Effector memory CD4-positive, alpha-beta T cell (primary cell): ENCODE measurements at regions not wholly inside any gene's neighbourhood (a gene's known extent, or its start where the extent isn't known, plus 50 kb on each side); places are given as distances from the start of the nearest gene placed in this dataset.

Source experiments
- DNase-seq, 3 donors: peaks; one replicate each; pipeline ENCODE4 v3.0.0-alpha.2; 2020
- H3K27ac ChIP-seq: 2 replicates; pipeline ENCODE4 v1.7.0; 2013; ENCODE audit warnings: mild to moderate bottlenecking, low read length, moderate library complexity; ENCODE audit not compliant: insufficient read depth, poor library complexity, severe bottlenecking
- H3K27me3 ChIP-seq: replicated peaks from 2 replicates; pipeline ENCODE4 v1.7.0; 2013; ENCODE audit warnings: mild to moderate bottlenecking, low read length; ENCODE audit not compliant: insufficient read depth, control insufficient read depth, poor library complexity, severe bottlenecking
- H3K36me3 ChIP-seq: 2 replicates; pipeline ENCODE4 v1.7.0; 2013; ENCODE audit warnings: mild to moderate bottlenecking, low read length, moderate library complexity; ENCODE audit not compliant: control insufficient read depth, insufficient read depth
- H3K4me1 ChIP-seq: 2 replicates; pipeline ENCODE4 v1.7.0; 2013; ENCODE audit warnings: low read length, mild to moderate bottlenecking; ENCODE audit not compliant: control insufficient read depth, insufficient read depth, poor library complexity, severe bottlenecking
- H3K4me3 ChIP-seq: 2 replicates; pipeline ENCODE4 v1.7.0; 2013; ENCODE audit warnings: low read length, low read depth, mild to moderate bottlenecking; ENCODE audit not compliant: insufficient read depth, poor library complexity, severe bottlenecking
- H3K9me3 ChIP-seq: 2 replicates; pipeline ENCODE4 v1.7.0; 2013; ENCODE audit warnings: mild to moderate bottlenecking, low read length, moderate library complexity; ENCODE audit not compliant: control insufficient read depth

GRCh38 chr5:159819591-159820411 lies 96.5 kb upstream of the ADRA1B start:
- no peak overlapping the region for H3K27ac ChIP-seq

GRCh38 chr5:159820692-159821091 lies 95.6 kb upstream of the ADRA1B start:
- Histone ChIP-seq H3K9me3 (no peaks in the 10 kb centered on the region), H3K27ac (no peak overlapping the region), H3K36me3 (no peaks in the 10 kb centered on the region), H3K4me1 (no peaks in the 10 kb centered on the region), H3K4me3 (no peak overlapping the region), H3K27me3 (peaks cover 4% of the 10 kb centered on the region)
- DNase-seq = no peak

More at GRCh38 chr5:159819591-159820411, 96.5 kb upstream of the ADRA1B start:
- H3K4me3 ChIP-seq = no peak overlapping the region
- H3K9me3 ChIP-seq = no peaks in the 10 kb centered on the region
- peaks cover 4% of the 10 kb centered on the region for H3K27me3 ChIP-seq
- H3K4me1 ChIP-seq = no peaks in the 10 kb centered on the region
- no peak for DNase-seq
- H3K36me3 ChIP-seq = no peaks in the 10 kb centered on the region

GRCh38 chr5:159821461-159821940 lies 94.8 kb upstream of the ADRA1B start:
- no peaks in the 10 kb centered on the region for H3K36me3 ChIP-seq
- no peaks in the 10 kb centered on the region for H3K9me3 ChIP-seq
- H3K27ac ChIP-seq = no peak overlapping the region
- no peak for DNase-seq
- no peak overlapping the region for H3K4me3 ChIP-seq
- peaks cover 4% of the 10 kb centered on the region for H3K27me3 ChIP-seq
- no peaks in the 10 kb centered on the region for H3K4me1 ChIP-seq

- H3K4me3 ChIP-seq = no peak overlapping the region
- no peak for DNase-seq
- peaks cover 4% of the 10 kb centered on the region for H3K27me3 ChIP-seq
- no peaks in the 10 kb centered on the region for H3K4me1 ChIP-seq
- H3K36me3 ChIP-seq = no peaks in the 10 kb centered on the region
- H3K9me3 ChIP-seq = no peaks in the 10 kb centered on the region
- H3K27ac ChIP-seq = no peak overlapping the region
These were observed 91.8 kb upstream of the ADRA1B start for GRCh38 chr5:159824188-159825161.

GRCh38 chr5:159825551-159826051 lies 90.7 kb upstream of the ADRA1B start:
- Histone ChIP-seq H3K27me3 (peaks cover 4% of the 10 kb centered on the region), H3K27ac (no peak overlapping the region), H3K4me1 (no peaks in the 10 kb centered on the region), H3K9me3 (no peaks in the 10 kb centered on the region), H3K4me3 (no peak overlapping the region), H3K36me3 (no peaks in the 10 kb centered on the region)
- DNase-seq = no peak

- Histone ChIP-seq H3K27ac (no peak overlapping the region), H3K4me1 (no peaks in the 10 kb centered on the region), H3K4me3 (no peak overlapping the region), H3K27me3 (peaks cover 4% of the 10 kb centered on the region), H3K9me3 (no peaks in the 10 kb centered on the region), H3K36me3 (no peaks in the 10 kb centered on the region)
- no peak for DNase-seq
These were observed 89.7 kb upstream of the ADRA1B start for GRCh38 chr5:159826351-159827214.

GRCh38 chr5:159827861-159828260 lies 88.4 kb upstream of the ADRA1B start:
- Histone ChIP-seq H3K27me3 (no peaks in the 10 kb centered on the region), H3K4me3 (no peak overlapping the region), H3K9me3 (no peaks in the 10 kb centered on the region), H3K27ac (no peak overlapping the region), H3K4me1 (no peaks in the 10 kb centered on the region), H3K36me3 (no peaks in the 10 kb centered on the region)
- DNase-seq = no peak

GRCh38 chr5:159832073-159832472 lies 84.2 kb upstream of the ADRA1B start:
- DNase-seq = no peak
- Histone ChIP-seq H3K9me3 (no peaks in the 10 kb centered on the region), H3K4me3 (no peak overlapping the region), H3K27me3 (peaks cover 2% of the 10 kb centered on the region), H3K4me1 (no peaks in the 10 kb centered on the region), H3K36me3 (no peaks in the 10 kb centered on the region), H3K27ac (no peak overlapping the region)

- Histone ChIP-seq H3K27ac (no peak overlapping the region), H3K9me3 (no peaks in the 10 kb centered on the region), H3K4me3 (no peak overlapping the region), H3K4me1 (no peaks in the 10 kb centered on the region), H3K27me3 (peaks cover 2% of the 10 kb centered on the region), H3K36me3 (no peaks in the 10 kb centered on the region)
- no peak for DNase-seq
These were observed 83.2 kb upstream of the ADRA1B start for GRCh38 chr5:159833088-159833487.
